H1 (cell line): ENCODE measurements at regions not wholly inside any gene's neighbourhood (a gene's known extent, or its start where the extent isn't known, plus 50 kb on each side); places are given as distances from the start of the nearest gene placed in this dataset.

Experiments
- CTCF ChIA-PET: fragments of 300-600 bp; sonication (Branson Sonifier 250); formaldehyde crosslinking; loops from one replicate; lab custom pipeline; 2021; ENCODE audit not compliant: partially characterized antibody; lab: Charles Lee
- POLR2A ChIA-PET: fragments of 300-600 bp; sonication (Branson Sonifier 250); formaldehyde crosslinking; loops from one replicate; lab custom pipeline; 2021; ENCODE audit warnings: inconsistent platforms; ENCODE audit not compliant: partially characterized antibody; lab: Charles Lee
- DNase-seq, 2 experiments: peaks; one replicate each; pipeline versions ENCODE4 v3.0.0 to v3.0.0-alpha.2; 2010 to 2022; ENCODE audit warnings: low spot score in 2 of 2, low read depth in 1 of 2, mixed read lengths in 1 of 2
- FAIRE-seq: peaks from 2 replicates; lab custom pipeline; 2011; peaks lifted over from hg19 to GRCh38; lab: Jason Lieb, UNC
- H2AFZ ChIP-seq: 2 replicates; pipeline ENCODE4 v1.8.1; 2012; ENCODE audit warnings: low read length, inconsistent platforms
- H2AK5ac ChIP-seq: 2 replicates; pipeline ENCODE4 v1.6.1; 2013; ENCODE audit warnings: low read depth, low read length
- H2BK120ac ChIP-seq: replicated peaks from 2 replicates; pipeline ENCODE3; 2013; ENCODE audit warnings: low read depth, low read length, inconsistent platforms
- H2BK12ac ChIP-seq: 2 replicates; pipeline ENCODE4 v1.6.1; 2013; ENCODE audit warnings: low read depth, low read length
- H2BK15ac ChIP-seq: 2 replicates; pipeline ENCODE4 v1.6.1; 2013; ENCODE audit warnings: low read length
- H2BK20ac ChIP-seq: 2 replicates; pipeline ENCODE4 v1.6.1; 2013; ENCODE audit warnings: low read length
- H2BK5ac ChIP-seq: 2 replicates; pipeline ENCODE4 v1.6.1; 2013; ENCODE audit warnings: low read depth, low read length
- H3K14ac ChIP-seq: 2 replicates; pipeline ENCODE4 v1.6.1; 2013; ENCODE audit warnings: inconsistent platforms; ENCODE audit not compliant: insufficient read length
- H3K18ac ChIP-seq: 2 replicates; pipeline ENCODE4 v1.6.1; 2013; ENCODE audit warnings: low read length; ENCODE audit errors: extremely low read depth
- H3K23ac ChIP-seq: 2 replicates; pipeline ENCODE4 v1.6.1; 2013; ENCODE audit warnings: inconsistent platforms; ENCODE audit not compliant: insufficient read length
- H3K23me2 ChIP-seq: 2 replicates; pipeline ENCODE4 v1.6.1; 2013; ENCODE audit warnings: low read depth, low read length
- H3K27ac ChIP-seq: 2 replicates; pipeline ENCODE4 v1.6.1; 2011; ENCODE audit warnings: low read depth, low read length, inconsistent platforms
- H3K27me3 ChIP-seq, 4 experiments: replicated peaks in 1 of 4; 1 replicate in 1 of 4; 2 replicates in 3 of 4; pipeline versions ENCODE4 v1.6.1 to v1.8.1; 2011 to 2013; ENCODE audit warnings: low read length in 3 of 4, mild to moderate bottlenecking in 3 of 4, inconsistent platforms in 2 of 4, mixed read lengths in 2 of 4, moderate library complexity in 1 of 4; ENCODE audit not compliant: control insufficient read depth in 3 of 4, insufficient read depth in 3 of 4; ENCODE audit errors: extremely low read depth in 1 of 4
- H3K36me3 ChIP-seq, 4 experiments: 2 replicates each; pipeline versions ENCODE4 v1.6.1 to v1.8.1; 2011 to 2013; ENCODE audit warnings: mild to moderate bottlenecking in 4 of 4, low read length in 3 of 4, moderate library complexity in 2 of 4, control low read depth in 1 of 4, inconsistent platforms in 1 of 4; ENCODE audit not compliant: insufficient read depth in 4 of 4, control insufficient read depth in 2 of 4
- H3K4ac ChIP-seq: replicated peaks from 2 replicates; pipeline ENCODE3; 2013; ENCODE audit warnings: low read length, low read depth, mixed read lengths, inconsistent platforms; ENCODE audit not compliant: insufficient read length
- H3K4me1 ChIP-seq, 4 experiments: replicated peaks in 1 of 4; 1 replicate in 1 of 4; 2 replicates in 3 of 4; pipeline versions ENCODE4 v1.6.1 to v1.8.1; 2011 to 2013; ENCODE audit warnings: low read length in 3 of 4, inconsistent platforms in 2 of 4, mixed read lengths in 1 of 4; ENCODE audit not compliant: insufficient read depth in 4 of 4, control insufficient read depth in 3 of 4
- H3K4me2 ChIP-seq, 2 experiments: 2 replicates each; pipeline versions ENCODE4 v1.6.1 to v1.8.1; 2011 to 2013; ENCODE audit warnings: low read depth in 2 of 2, low read length in 2 of 2, control low read depth in 1 of 2, inconsistent platforms in 1 of 2, mild to moderate bottlenecking in 1 of 2; ENCODE audit not compliant: insufficient read depth in 1 of 2
- H3K4me3 ChIP-seq, 4 experiments: fragments of 200-600, 300-600 bp in 1 of 4; sonication (generic), shearing (Covaris generic), sonication (Bioruptor Twin) in 1 of 4; 2 replicates each; pipeline versions ENCODE4 v1.5.1 to v1.8.1; 2011 to 2016; ENCODE audit warnings: low read length in 4 of 4, low read depth in 3 of 4, control low read depth in 2 of 4, inconsistent platforms in 2 of 4, mild to moderate bottlenecking in 2 of 4, mixed read lengths in 1 of 4, moderate library complexity in 1 of 4; ENCODE audit not compliant: insufficient read depth in 2 of 4; ENCODE audit errors: extremely low read depth in 1 of 4
- H3K56ac ChIP-seq: replicated peaks from 2 replicates; pipeline ENCODE3; 2013; ENCODE audit warnings: low read depth, mild to moderate bottlenecking, mixed read lengths, low read length, inconsistent platforms; ENCODE audit not compliant: insufficient read length
- H3K79me1 ChIP-seq: 2 replicates; pipeline ENCODE4 v1.6.1; 2013; ENCODE audit warnings: low read depth, low read length, control low read depth
- H3K79me2 ChIP-seq, 2 experiments: 2 replicates each; pipeline versions ENCODE4 v1.6.1 to v1.8.1; 2012 to 2013; ENCODE audit warnings: low read length in 2 of 2, mild to moderate bottlenecking in 2 of 2, inconsistent platforms in 1 of 2; ENCODE audit not compliant: insufficient read depth in 2 of 2, control insufficient read depth in 1 of 2
- H3K9ac ChIP-seq, 4 experiments: replicated peaks in 1 of 4; 1 replicate in 1 of 4; 2 replicates in 3 of 4; pipeline versions ENCODE4 v1.6.1 to v1.8.1; 2011 to 2013; ENCODE audit warnings: low read depth in 3 of 4, low read length in 3 of 4, control low read depth in 2 of 4, mild to moderate bottlenecking in 2 of 4, moderate library complexity in 2 of 4, inconsistent platforms in 1 of 4; ENCODE audit errors: extremely low read depth in 1 of 4
- H3K9me3 ChIP-seq, 2 experiments: 2 replicates each; pipeline versions ENCODE4 v1.6.1 to v1.8.1; 2012 to 2013; ENCODE audit warnings: mild to moderate bottlenecking in 2 of 2, moderate library complexity in 2 of 2, control low read depth in 1 of 2, inconsistent platforms in 1 of 2, low read depth in 1 of 2, low read length in 1 of 2, mixed read lengths in 1 of 2; ENCODE audit not compliant: insufficient read depth in 2 of 2
- H4K20me1 ChIP-seq, 2 experiments: replicated peaks in 1 of 2; 2 replicates each; pipeline versions ENCODE3 to v1.8.1; 2011 to 2013; ENCODE audit warnings: inconsistent platforms in 2 of 2, low read length in 2 of 2, mild to moderate bottlenecking in 1 of 2; ENCODE audit not compliant: insufficient read depth in 2 of 2, control insufficient read depth in 1 of 2
- H4K5ac ChIP-seq: 2 replicates; pipeline ENCODE4 v1.6.1; 2013; ENCODE audit warnings: low read length, low read depth, mixed read lengths, inconsistent platforms; ENCODE audit not compliant: insufficient read length
- H4K8ac ChIP-seq: 2 replicates; pipeline ENCODE4 v1.8.0; 2013; ENCODE audit warnings: mild to moderate bottlenecking, moderate library complexity, low read length, inconsistent platforms; ENCODE audit not compliant: insufficient read depth; ENCODE audit errors: extremely low read depth
- H4K91ac ChIP-seq: replicated peaks from 2 replicates; pipeline ENCODE3; 2013; ENCODE audit warnings: low read length, mixed read lengths, inconsistent platforms; ENCODE audit not compliant: insufficient read length
- FOSL1 ChIP-seq: IDR thresholded peaks from 2 replicates; pipeline ENCODE4 v1.6.1; 2011; ENCODE audit warnings: mild to moderate bottlenecking, low read depth, low read length, moderate library complexity; ENCODE audit not compliant: insufficient read depth
- RNF2 ChIP-seq: fragments of 200-900, 300-1000 bp; sonication (generic); IDR thresholded peaks from 2 replicates; pipeline ENCODE4 v1.7.1; 2016; ENCODE audit warnings: borderline replicate concordance, low read depth, mild to moderate bottlenecking, antibody characterized with exemption, low read length; ENCODE audit not compliant: poor library complexity, severe bottlenecking; ENCODE audit errors: missing control alignments
- YY1 ChIP-seq: IDR thresholded peaks from 2 replicates; pipeline ENCODE4 v1.6.1; 2011; ENCODE audit warnings: low read depth, mild to moderate bottlenecking, low read length
- WGBS, 2 experiments: shearing (Covaris generic) in 1 of 2; methylation state at CpG; one replicate each; pipeline versions ENCODE4 v1.1.6 to v1.1.7; 2013 to 2015; ENCODE audit warnings: low lambda C conversion rate in 2 of 2, mixed read lengths in 2 of 2, inconsistent platforms in 1 of 2, low coverage in 1 of 2, missing lambda C conversion rate in 1 of 2; ENCODE audit not compliant: insufficient replicate concordance in 2 of 2, insufficient coverage in 1 of 2, insufficient read length in 1 of 2; ENCODE audit errors: extremely low coverage in 1 of 2, missing lambda C conversion rate in 1 of 2; 5-methylcytosine and 5-hydroxymethylcytosine counted together

DNA sequence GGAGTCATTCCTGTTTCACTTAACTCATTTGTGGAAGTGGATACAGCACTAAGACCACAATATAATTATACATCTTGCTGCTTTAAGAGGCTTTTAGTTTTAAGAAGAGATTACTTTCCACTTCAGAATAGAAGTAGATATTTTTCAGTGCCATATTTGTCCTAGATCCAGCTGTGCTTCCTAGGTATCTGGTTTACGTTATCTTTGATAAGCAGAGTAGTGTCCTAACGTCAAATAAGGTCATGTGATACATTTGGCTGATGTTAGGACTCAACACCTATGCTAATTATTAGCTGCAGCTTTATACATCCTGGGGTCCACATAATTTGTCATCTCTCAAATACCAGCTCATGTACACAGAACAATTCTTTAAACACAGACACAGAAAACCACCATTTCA is 196.2 kb upstream of the SMIM30 start:
- H2BK5ac ChIP-seq = no peak overlapping the region
- no peaks in the 10 kb centered on the region for H3K4me1 ChIP-seq
- H3K79me1 ChIP-seq = no peaks in the 10 kb centered on the region
- ChIA-PET CTCF (no interaction called here), POLR2A (no interaction called here)
- no peak overlapping the region for H4K8ac ChIP-seq
- H2BK15ac ChIP-seq = no peak overlapping the region
- no peak for FAIRE-seq
- no peaks in the 10 kb centered on the region for H4K20me1 ChIP-seq
- no peaks in the 10 kb centered on the region for H3K79me2 ChIP-seq
- H3K27ac ChIP-seq = no peak overlapping the region
- H3K4ac ChIP-seq = no peak overlapping the region
- H3K9ac ChIP-seq = no peak overlapping the region
- H2AK5ac ChIP-seq = no peak overlapping the region
- no peaks in the 10 kb centered on the region for H3K23me2 ChIP-seq
- no peak overlapping the region for H3K14ac ChIP-seq
- WGBS, 2 experiments = 94% methylated on average over 2 of the region's 2 CpGs; no CpG with 5 or more reads in 1 of the 2 experiments
- no peak for DNase-seq
- H4K5ac ChIP-seq = no peak overlapping the region
- no peaks in the 10 kb centered on the region for H3K36me3 ChIP-seq
- no peak overlapping the region for H2BK120ac ChIP-seq
- no peak overlapping the region for H2BK20ac ChIP-seq
- H3K4me2 ChIP-seq = no peak overlapping the region
- H3K9me3 ChIP-seq = peaks cover 0 to 7% of the 10 kb centered on the region in 2 experiments; a peak in 1 of 4 replicates
- no peaks in the 10 kb centered on the region for H3K27me3 ChIP-seq
- H4K91ac ChIP-seq = no peak overlapping the region
- no peak overlapping the region for H3K56ac ChIP-seq
- no peak overlapping the region for H3K4me3 ChIP-seq
- no peak overlapping the region for H3K23ac ChIP-seq
- H2BK12ac ChIP-seq = no peak overlapping the region
- no peak overlapping the region for H3K18ac ChIP-seq
- H2AFZ ChIP-seq = no peak overlapping the region
- no peak for TF ChIP-seq RNF2
- no peak for TF ChIP-seq YY1
- no peak for TF ChIP-seq FOSL1
